ENCODE measurements at regions not wholly inside any gene's neighbourhood (a gene's known extent, or its start where the extent isn't known, plus 50 kb on each side); places are given as distances from the start of the nearest gene placed in this dataset.

DNA sequence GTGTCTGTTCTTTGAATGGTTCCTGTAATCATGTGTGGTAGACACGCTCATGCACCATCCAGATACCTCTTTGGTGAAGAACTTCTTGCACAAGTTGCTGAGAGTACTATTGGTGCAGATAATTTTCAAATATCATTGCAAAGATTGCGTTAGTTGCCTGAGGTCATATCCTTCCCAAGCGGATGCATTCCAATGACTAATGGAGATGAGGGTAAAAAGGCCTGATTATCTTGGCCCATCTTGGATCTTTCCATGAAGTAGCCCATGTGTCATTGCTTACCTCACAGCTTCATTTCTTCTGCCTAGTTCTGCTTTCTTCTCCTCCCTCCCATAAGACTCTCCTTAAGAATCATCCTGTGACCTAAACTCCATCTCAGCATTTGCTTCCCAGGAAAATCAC, 384.9 kb upstream of the CNKSR2 start:
- TF ChIP-seq, protein P1, sequence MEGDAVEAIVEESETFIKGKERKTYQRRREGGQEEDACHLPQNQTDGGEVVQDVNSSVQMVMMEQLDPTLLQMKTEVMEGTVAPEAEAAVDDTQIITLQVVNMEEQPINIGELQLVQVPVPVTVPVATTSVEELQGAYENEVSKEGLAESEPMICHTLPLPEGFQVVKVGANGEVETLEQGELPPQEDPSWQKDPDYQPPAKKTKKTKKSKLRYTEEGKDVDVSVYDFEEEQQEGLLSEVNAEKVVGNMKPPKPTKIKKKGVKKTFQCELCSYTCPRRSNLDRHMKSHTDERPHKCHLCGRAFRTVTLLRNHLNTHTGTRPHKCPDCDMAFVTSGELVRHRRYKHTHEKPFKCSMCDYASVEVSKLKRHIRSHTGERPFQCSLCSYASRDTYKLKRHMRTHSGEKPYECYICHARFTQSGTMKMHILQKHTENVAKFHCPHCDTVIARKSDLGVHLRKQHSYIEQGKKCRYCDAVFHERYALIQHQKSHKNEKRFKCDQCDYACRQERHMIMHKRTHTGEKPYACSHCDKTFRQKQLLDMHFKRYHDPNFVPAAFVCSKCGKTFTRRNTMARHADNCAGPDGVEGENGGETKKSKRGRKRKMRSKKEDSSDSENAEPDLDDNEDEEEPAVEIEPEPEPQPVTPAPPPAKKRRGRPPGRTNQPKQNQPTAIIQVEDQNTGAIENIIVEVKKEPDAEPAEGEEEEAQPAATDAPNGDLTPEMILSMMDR (IDR thresholded peaks at IDR 0.05; ENCODE audit: poor library complexity): no peak
- TF ChIP-seq EZH2 (IDR thresholded peaks at IDR 0.05; ENCODE audit: borderline replicate concordance): no peak

All from hepatocyte (in vitro differentiated cells).